Hypothalamus (tissue), 51 donors: ENCODE measurements at regions not wholly inside any gene's neighbourhood (a gene's known extent, or its start where the extent isn't known, plus 50 kb on each side); places are given as distances from the start of the nearest gene placed in this dataset.
"Not testable (repeated sequence)": the region's sequence is repeated elsewhere in the genome, so short reads cannot be mapped to it uniquely, and the experiment has no call there.

Experiments used
- DNase-seq, 51 donors: peaks; one replicate each; lab custom pipeline; 2025; lab: John Stamatoyannopoulos, UW

DNA sequence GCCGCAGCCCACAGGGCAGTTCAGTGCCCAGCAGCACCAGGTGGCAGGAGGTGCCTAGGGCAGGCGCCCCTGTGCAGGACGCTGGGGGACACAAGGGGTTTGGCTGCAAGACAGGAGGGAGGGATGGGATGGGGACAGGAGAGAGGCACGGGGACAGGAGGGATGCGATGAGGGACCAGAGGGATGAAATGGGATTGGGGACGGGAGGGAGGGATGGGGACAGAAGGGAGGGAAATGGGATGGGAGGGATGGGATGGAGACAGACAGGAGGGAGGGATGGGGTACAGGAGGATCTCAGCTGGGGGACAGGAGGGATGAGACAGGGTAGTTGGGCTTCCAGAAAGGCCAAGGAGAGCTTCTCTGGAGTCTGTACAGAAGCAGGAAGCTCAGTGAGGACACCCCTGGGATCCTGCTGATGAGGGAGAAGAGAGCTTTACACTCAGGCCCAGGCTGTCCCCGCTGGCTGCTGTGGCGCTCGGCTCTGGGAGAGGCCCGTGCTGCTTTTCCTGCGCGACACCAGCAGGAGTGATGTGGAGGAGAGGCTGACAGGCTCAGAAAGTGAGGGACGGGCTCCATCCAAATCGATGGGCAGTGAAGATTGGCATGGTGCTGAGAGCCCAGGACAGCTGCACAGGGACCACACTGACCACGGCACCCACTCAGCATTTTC, 400.8 kb downstream of the SMOC2 start:
- no peak for DNase-seq

DNA sequence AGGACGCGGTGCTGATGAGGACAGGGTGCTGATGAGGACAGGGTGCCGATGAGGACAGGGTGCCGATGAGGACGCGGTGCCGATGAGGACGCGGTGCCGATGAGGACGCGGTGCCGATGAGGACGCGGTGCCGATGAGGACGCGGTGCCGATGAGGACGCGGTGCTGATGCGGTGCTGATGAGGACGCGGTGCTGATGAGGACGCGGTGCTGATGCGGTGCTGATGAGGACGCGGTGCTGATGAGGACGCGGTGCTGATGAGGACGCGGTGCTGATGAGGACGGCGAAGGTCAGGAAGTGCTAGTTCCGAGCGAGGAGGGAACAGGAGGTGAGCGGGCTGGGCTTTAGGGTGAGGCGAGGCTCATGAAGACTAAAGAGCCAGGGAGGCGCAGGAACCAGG, 399.9 kb downstream of the SMOC2 start:
- peak in 9 of 51 donors; percentile 24 to 70 (median 52) for DNase-seq

DNA sequence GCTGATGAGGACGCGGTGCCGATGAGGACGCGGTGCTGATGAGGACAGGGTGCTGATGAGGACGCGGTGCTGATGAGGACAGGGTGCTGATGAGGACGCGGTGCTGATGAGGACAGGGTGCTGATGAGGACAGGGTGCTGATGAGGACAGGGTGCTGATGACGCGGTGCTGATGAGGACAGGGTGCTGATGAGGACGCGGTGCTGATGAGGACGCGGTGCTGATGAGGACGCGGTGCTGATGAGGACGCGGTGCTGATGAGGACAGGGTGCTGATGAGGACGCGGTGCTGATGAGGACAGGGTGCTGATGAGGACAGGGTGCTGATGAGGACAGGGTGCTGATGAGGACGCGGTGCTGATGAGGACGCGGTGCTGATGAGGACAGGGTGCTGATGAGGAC, 399.3 kb downstream of the SMOC2 start:
- DNase-seq: not testable (repeated sequence)

- no peak for DNase-seq
Observed at GRCh38 chr6:168838037-168838399, 397.0 kb downstream of the SMOC2 start.

DNA sequence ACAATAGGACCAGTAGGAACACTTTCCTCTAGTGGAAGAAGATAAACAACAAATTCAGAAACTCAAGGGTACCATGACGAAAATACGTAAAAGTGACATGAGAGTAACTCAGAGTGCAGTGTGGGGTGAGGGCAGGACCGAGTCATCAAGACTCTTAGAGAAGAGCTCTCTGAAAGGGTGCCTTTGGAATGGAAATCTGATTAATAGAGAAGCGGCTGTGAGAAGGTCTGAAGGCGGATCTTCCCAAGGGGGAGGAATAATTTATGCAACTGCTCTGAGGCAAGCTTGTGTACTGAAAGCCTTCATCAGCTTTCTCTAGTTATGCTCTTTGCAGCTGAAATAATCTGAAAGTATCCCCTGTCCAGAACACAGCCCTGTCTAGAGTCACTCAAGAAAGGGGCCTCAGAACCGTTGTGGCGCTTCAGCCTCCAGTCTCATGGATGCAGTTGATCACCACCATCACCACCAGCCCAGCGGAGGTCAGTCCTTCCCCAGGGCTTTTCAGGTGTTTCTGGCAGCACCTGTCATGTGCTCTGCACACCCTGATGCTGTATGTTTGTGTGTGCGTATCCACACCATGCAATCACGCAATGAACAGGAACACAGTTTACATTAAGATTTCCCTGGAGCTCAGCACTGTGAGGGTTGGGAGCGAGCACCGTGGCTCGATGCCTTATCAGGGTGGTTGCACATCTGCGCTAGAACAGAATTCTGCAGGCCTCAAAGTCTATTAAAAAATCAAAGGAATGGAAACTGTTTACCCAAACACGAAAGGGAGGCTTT, 396.5 kb downstream of the SMOC2 start:
- peak in 1 of 51 donors; percentile 14 for DNase-seq

GRCh38 chr6:168835991-168836390, 395.0 kb downstream of the SMOC2 start:
- no peak for DNase-seq

GRCh38 chr6:168834801-168835200, 393.8 kb downstream of the SMOC2 start:
- no peak for DNase-seq

DNA sequence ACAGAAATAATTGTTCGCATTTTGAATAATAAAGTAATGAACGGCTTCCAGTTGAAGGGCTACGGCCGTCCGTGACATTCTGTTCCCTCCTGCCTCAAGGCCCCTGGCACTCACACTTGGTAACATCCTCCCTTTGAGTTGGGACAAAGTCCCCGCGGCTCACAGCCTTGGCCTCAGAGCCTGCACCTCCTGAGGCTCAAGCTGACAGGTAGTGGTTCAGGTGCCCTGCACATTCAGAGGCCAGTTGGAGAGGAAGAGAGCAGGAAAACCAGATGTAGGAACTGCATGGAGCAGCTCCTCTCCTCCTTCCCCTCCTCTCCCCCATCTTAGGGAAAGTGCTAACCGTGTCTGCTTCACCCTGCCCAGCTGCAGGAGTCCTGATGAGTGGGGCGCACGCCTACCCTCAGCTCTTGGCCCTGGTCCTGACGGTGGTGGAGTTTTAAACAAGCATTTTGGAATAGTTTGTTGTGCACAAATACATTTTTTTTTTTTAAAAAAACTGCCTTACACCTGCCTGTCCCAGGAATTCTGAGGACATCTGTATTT, 393.1 kb downstream of the SMOC2 start:
- no peak for DNase-seq

- no peak for DNase-seq
Observed at GRCh38 chr6:168828800-168829199, 387.8 kb downstream of the SMOC2 start.

- no peak for DNase-seq
Observed at GRCh38 chr6:168828035-168828434, 387.1 kb downstream of the SMOC2 start.

DNA sequence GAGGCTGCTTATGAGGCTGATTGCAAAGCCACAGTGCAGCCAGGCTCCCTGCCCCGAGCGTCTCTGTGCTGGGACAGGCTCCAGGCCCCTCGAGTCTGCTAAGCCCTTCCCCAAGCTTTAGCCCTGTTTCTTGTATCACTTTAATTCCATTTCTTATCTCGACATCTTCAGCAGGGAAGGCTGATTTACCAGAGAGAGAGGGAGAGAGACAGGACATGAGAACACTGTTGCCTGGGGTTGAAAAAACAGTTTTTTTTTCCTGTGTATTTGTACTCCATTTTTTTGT, 386.5 kb downstream of the SMOC2 start:
- no peak for DNase-seq

GRCh38 chr6:168826726-168827585, 386.0 kb downstream of the SMOC2 start:
- no peak for DNase-seq

DNA sequence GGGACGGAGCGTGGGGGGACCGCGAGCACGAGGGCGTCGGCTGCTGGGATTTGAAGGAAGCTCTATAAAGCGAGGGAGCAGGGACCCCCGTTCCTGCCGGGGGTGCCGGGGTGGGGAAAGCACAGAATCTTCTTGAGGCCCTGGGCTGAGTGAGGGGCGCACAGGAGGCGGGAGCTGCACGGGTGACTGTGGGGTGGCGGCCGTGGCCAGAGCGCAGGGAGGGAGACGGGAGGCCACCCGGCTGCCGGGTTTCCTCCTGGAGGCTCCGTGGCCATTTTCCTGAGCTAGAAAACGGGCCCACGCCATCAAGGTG, 385.1 kb downstream of the SMOC2 start:
- no peak for DNase-seq

GRCh38 chr6:168825226-168826077, 384.5 kb downstream of the SMOC2 start:
- no peak for DNase-seq

GRCh38 chr6:168823397-168824212, 382.6 kb downstream of the SMOC2 start:
- peak in 6 of 51 donors; percentile 6 to 19 (median 11) for DNase-seq

- DNase-seq: no peak
Observed at GRCh38 chr6:168822376-168822775, 381.4 kb downstream of the SMOC2 start.

DNA sequence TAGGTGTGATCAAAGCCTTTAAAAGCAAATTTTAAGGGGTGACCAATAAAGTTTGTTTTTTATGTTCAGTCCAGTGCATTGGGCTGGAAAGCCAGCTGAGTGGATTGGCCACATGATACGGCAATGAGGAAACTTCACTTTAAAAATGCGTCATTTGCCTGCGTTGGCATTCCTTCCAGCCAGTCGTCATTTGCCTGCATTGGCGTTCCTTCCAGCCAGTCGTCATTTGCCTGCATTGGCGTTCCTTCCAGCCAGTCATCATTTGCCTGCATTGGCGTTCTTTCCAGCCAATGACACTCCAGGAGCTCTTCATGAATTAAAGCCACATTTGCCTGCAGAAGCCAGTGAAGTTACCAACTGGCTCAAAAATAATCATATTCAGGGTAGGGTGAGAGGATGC, 378.6 kb downstream of the SMOC2 start:
- DNase-seq: no peak

DNA sequence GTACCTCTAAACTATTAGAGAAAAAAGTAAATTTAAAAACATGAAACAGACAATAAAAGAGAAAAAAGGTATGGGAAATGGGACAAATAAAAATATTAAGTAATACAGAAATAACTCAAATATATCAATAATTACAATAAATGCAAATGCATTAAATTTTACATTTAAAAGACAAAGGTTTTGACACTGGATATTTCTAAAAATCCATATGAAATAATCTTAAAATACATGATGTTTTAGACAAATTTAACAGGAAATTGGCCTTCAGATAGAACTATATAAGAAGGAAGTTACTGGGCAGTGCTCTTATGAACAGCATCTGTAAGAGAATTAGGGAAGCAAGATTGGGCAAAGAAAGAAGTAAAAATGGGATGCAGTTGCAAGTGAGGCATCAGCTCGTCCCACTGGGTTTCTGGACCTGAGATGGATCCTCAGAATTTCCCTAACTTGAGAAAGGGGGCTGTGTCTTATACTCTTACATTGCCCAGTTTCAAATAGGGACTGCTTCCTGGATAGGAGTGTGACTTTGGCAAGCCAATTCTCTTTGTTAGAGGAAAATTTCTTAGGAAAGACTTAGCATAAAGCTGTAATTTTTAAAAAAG, 376.7 kb downstream of the SMOC2 start:
- no peak for DNase-seq

DNA sequence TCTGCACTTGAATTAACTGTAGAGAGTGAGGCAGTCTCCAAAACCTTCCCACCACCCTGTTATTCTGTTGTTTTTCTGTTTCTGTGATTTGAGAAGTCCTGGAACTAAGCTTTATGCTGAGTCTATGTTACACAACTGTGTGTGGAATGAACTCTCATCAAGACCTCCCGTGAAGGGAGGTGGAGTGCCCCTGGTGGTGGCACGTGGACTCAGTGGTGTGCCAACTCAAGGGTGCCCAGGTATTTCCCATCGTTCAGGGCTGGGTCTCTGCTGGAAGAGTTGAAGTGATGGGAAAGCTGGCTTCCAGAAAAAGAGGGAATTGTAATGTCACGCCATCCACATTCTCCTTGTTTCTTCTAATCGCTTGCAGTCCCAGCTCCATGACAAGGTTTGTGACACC, 374.2 kb downstream of the SMOC2 start:
- DNase-seq: no peak
